Transverse colon (tissue), 4 donors: ENCODE measurements at regions not wholly inside any gene's neighbourhood (a gene's known extent, or its start where the extent isn't known, plus 50 kb on each side); places are given as distances from the start of the nearest gene placed in this dataset.
"Not testable (repeated sequence)": the region's sequence is repeated elsewhere in the genome, so short reads cannot be mapped to it uniquely, and the experiment has no call there.

Experiments used
- DNase-seq: peaks from one replicate; pipeline ENCODE4 v3.0.0-alpha.2; 2019
- H3K27ac ChIP-seq, 4 donors: fragments of 200-600 bp; sonication (generic); 2 replicates each; pipeline ENCODE4 v1.5.1; 2016 to 2018; ENCODE audit warnings: inconsistent platforms in 4 of 4
- H3K27me3 ChIP-seq: fragments of 200-600 bp; sonication (generic); 2 replicates; pipeline ENCODE4 v1.5.1; 2017; ENCODE audit warnings: inconsistent platforms
- H3K36me3 ChIP-seq, 4 donors: fragments of 200-600 bp; sonication (generic); 2 replicates each; pipeline ENCODE4 v1.5.1; 2017 to 2019; ENCODE audit warnings: inconsistent platforms in 4 of 4
- H3K4me1 ChIP-seq, 4 donors: fragments of 200-600 bp; sonication (generic); 2 replicates each; pipeline ENCODE4 v1.5.1; 2017 to 2020; ENCODE audit warnings: inconsistent platforms in 4 of 4
- H3K4me3 ChIP-seq, 4 donors: fragments of 200-600 bp; sonication (generic); 1 replicate in 1 of 4; 2 replicates in 3 of 4; pipeline versions ENCODE4 v1.5.1 to v1.6.1; 2017 to 2019; ENCODE audit warnings: inconsistent platforms in 4 of 4
- H3K9me3 ChIP-seq, 2 donors: fragments of 200-600 bp; sonication (generic); 2 replicates each; pipeline ENCODE4 v1.5.1; 2017 to 2019; ENCODE audit warnings: inconsistent platforms in 2 of 2
- EP300 ChIP-seq: sonication (generic); formaldehyde crosslinking; IDR thresholded peaks from one replicate; pipeline ENCODE4 v1.6.1; 2017; ENCODE audit warnings: antibody characterized with exemption, low read depth
- POLR2A ChIP-seq: fragments of 450-650 bp; IDR thresholded peaks from one replicate; pipeline ENCODE4 v1.6.1; 2016; ENCODE audit warnings: antibody characterized with exemption, mild to moderate bottlenecking, moderate library complexity
- POLR2AphosphoS5 ChIP-seq, 3 donors: sonication (generic); formaldehyde crosslinking; IDR thresholded peaks; one replicate each; pipeline ENCODE4 v1.6.1; 2016; ENCODE audit warnings: antibody characterized with exemption in 3 of 3
- WGBS, 2 donors: methylation state at CpG; one replicate each; pipeline ENCODE4 v1.1.5; 2018; ENCODE audit warnings: low coverage in 1 of 2; 5-methylcytosine and 5-hydroxymethylcytosine counted together
- in situ Hi-C, 4 donors: fragments of 200-750 bp; cut with MboI; loops; one replicate each; pipeline versions ENCODE4 v1.15.0 to v1.15.1; 2017; ENCODE audit warnings: low sequenced_read_pairs in 3 of 4, low pct_ligation_motif_present in 1 of 4, low pct_unique_long_range_greater_than_20kb in 1 of 4
- intact Hi-C: fragments of 100-400 bp; cut with DNase I; formaldehyde crosslinking; loops from one replicate; pipeline ENCODE4 v1.15.1; 2023; ENCODE audit warnings: low total_unique reads
- TF ChIP-seq, protein P1 (sequence below), 5 experiments: fragments of 200-600 bp in 3 of 5; fragments of 450-650 bp in 2 of 5; sonication (generic) in 3 of 5; IDR thresholded peaks; 1 replicate in 2 of 5; 2 replicates in 3 of 5; pipeline ENCODE4 v1.5.1; 2016 to 2017; ENCODE audit warnings: antibody characterized with exemption in 5 of 5, inconsistent platforms in 3 of 5, mild to moderate bottlenecking in 2 of 5, moderate library complexity in 1 of 5

- DNase-seq = peak; percentile 10
- TF ChIP-seq POLR2A (no peak), POLR2AphosphoS5 (IDR thresholded peaks at IDR 0.05) (no peak), EP300 (no peak)
- TF ChIP-seq, protein P1, sequence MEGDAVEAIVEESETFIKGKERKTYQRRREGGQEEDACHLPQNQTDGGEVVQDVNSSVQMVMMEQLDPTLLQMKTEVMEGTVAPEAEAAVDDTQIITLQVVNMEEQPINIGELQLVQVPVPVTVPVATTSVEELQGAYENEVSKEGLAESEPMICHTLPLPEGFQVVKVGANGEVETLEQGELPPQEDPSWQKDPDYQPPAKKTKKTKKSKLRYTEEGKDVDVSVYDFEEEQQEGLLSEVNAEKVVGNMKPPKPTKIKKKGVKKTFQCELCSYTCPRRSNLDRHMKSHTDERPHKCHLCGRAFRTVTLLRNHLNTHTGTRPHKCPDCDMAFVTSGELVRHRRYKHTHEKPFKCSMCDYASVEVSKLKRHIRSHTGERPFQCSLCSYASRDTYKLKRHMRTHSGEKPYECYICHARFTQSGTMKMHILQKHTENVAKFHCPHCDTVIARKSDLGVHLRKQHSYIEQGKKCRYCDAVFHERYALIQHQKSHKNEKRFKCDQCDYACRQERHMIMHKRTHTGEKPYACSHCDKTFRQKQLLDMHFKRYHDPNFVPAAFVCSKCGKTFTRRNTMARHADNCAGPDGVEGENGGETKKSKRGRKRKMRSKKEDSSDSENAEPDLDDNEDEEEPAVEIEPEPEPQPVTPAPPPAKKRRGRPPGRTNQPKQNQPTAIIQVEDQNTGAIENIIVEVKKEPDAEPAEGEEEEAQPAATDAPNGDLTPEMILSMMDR (IDR thresholded peaks at IDR 0.05) = peak in 4 of 5 experiments; percentile 32 to 55 (median 44)
- in situ Hi-C loops = no loop called here
- Histone ChIP-seq H3K27ac (no peak overlapping the region), H3K9me3 (no peaks in the 10 kb centered on the region), H3K4me3 (no peak overlapping the region), H3K27me3 (no peaks in the 10 kb centered on the region), H3K4me1 (no peaks in the 10 kb centered on the region), H3K36me3 (no peaks in the 10 kb centered on the region)
- intact Hi-C loops = no loop called here
- 20 to 40% methylated on average over 3 to 5 of the region's 5 CpGs for WGBS, 2 donors
Measured at GRCh38 chr5:97297063-97297703, 114.1 kb upstream of the RIOK2 start.

DNA sequence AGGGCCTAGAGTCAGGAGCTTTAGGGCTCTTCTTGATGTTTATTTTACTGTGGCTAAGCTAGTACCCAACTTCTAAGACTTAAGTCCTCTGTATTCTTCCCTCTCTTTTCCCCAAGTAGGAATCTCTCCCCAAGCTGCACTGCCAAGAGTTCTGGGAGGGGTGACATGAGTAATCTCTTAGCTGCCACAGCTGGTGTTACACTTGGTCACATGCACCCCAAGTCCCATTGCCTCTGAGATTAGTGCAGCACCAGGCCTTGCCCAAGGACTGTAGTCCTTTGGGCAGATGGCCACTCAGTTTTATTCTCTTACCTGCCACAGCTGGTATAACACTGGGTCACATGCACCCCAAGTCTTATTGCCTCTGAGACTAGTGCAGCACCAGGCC, 114.7 kb upstream of the RIOK2 start:
- no peaks in the 10 kb centered on the region for H3K9me3 ChIP-seq
- no peaks in the 10 kb centered on the region for H3K4me1 ChIP-seq
- no peaks in the 10 kb centered on the region for H3K36me3 ChIP-seq
- in situ Hi-C loops (no loop called here), intact Hi-C loops (no loop called here)
- H3K27ac ChIP-seq = no peak overlapping the region
- DNase-seq = no peak
- H3K4me3 ChIP-seq = no peak overlapping the region
- no peaks in the 10 kb centered on the region for H3K27me3 ChIP-seq
- TF ChIP-seq EP300 (no peak), POLR2A (no peak)
- TF ChIP-seq, protein P1 (IDR thresholded peaks at IDR 0.05) = no peak

- not testable (repeated sequence) for H3K4me3 ChIP-seq
Measured at GRCh38 chr5:97301181-97301580, 118.1 kb upstream of the RIOK2 start.

DNA sequence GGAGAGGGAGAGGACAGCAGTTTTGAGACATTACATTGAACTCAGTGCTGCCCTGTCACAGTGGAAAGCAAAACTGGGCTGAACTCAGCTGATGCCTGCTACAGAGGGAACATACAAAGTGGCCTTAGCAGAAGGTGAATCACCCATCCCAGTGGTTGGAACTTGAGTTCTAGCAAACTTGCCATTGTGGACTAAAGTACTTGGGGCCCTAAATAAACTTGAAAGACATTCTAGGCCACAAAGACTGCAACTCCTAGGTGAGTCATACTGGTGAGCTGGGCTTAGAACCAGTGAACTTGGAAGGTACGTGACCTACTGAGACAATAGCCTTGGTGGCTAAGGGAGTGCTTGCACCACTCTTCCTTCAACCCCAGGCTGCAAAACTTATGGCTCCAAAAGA, 155.7 kb upstream of the RIOK2 start:
- TF ChIP-seq, protein P1 (IDR thresholded peaks at IDR 0.05) = no peak
- TF ChIP-seq POLR2A (no peak), POLR2AphosphoS5 (IDR thresholded peaks at IDR 0.05) (no peak), EP300 (no peak)
- no peaks in the 10 kb centered on the region for H3K9me3 ChIP-seq
- WGBS, 2 donors = 74% methylated on average over 1 of the region's 1 CpG; no CpG with 5 or more reads in 1 of the 2 donors
- DNase-seq = no peak
- in situ Hi-C loops = no loop called here
- H3K36me3 ChIP-seq = no peaks in the 10 kb centered on the region
- no peak overlapping the region for H3K4me3 ChIP-seq
- H3K27me3 ChIP-seq = no peaks in the 10 kb centered on the region
- intact Hi-C loops = no loop called here
- H3K4me1 ChIP-seq = no peaks in the 10 kb centered on the region
- H3K27ac ChIP-seq = no peak overlapping the region

More at GRCh38 chr5:97301181-97301580, 118.1 kb upstream of the RIOK2 start:
- 86% methylated on average over 14 of the region's 16 CpGs; no CpG with 5 or more reads in 1 of the 2 donors for WGBS, 2 donors
- H3K27ac ChIP-seq, DNase-seq, H3K9me3 ChIP-seq, H3K36me3 ChIP-seq, in situ Hi-C loops, H3K27me3 ChIP-seq, intact Hi-C loops, H3K4me1 ChIP-seq: not testable (repeated sequence)

GRCh38 chr5:97355775-97356174, 172.7 kb upstream of the RIOK2 start:
- no peak overlapping the region for H3K27ac ChIP-seq
- in situ Hi-C loops = no loop called here
- no peak for TF ChIP-seq EP300
- no peak for DNase-seq
- no peaks in the 10 kb centered on the region for H3K36me3 ChIP-seq
- intact Hi-C loops = no loop called here
- H3K27me3 ChIP-seq = no peaks in the 10 kb centered on the region
- no peak overlapping the region for H3K4me3 ChIP-seq
- no peaks in the 10 kb centered on the region for H3K4me1 ChIP-seq
- peaks cover 8 to 9% of the 10 kb centered on the region in 2 donors for H3K9me3 ChIP-seq
- whole genome bisulfite sequencing, 2 donors = 50% methylated on average over 1 of the region's 4 CpGs; no CpG with 5 or more reads in 1 of the 2 donors
